ENCODE measurements at regions not wholly inside any gene's neighbourhood (a gene's known extent, or its start where the extent isn't known, plus 50 kb on each side); places are given as distances from the start of the nearest gene placed in this dataset.

- TF ChIP-seq CTCF (conservative IDR thresholded peaks at IDR 0.05) (no peak), ZFX (IDR thresholded peaks at IDR 0.05) (no peak)
Measured at GRCh38 chr16:64711596-64711995, 410.3 kb downstream of the CDH11 start.

Measured in C4-2B (cell line).